Naive thymus-derived CD4-positive, alpha-beta T cell (primary cell): ENCODE measurements at regions not wholly inside any gene's neighbourhood (a gene's known extent, or its start where the extent isn't known, plus 50 kb on each side); places are given as distances from the start of the nearest gene placed in this dataset.
"Not testable (repeated sequence)": the region's sequence is repeated elsewhere in the genome, so short reads cannot be mapped to it uniquely, and the experiment has no call there.

ENCODE experiments used
- ATAC-seq: fragments of 150-1000 bp; cut with Tn5 transposase; 2 replicates; pipeline ENCODE4 v1.10.0; 2021; ENCODE audit warnings: mild to moderate bottlenecking, moderate library complexity
- CTCF ChIA-PET: fragments of 350-600 bp; sonication (Branson Sonifier 250); formaldehyde crosslinking; loops from one replicate; lab custom pipeline; 2021; ENCODE audit warnings: antibody characterized with exemption; lab: Charles Lee
- POLR2A ChIA-PET: fragments of 350-600 bp; sonication (Branson Sonifier 250); formaldehyde crosslinking; loops from one replicate; lab custom pipeline; 2021; ENCODE audit warnings: antibody characterized with exemption, inconsistent platforms; lab: Charles Lee
- DNase-seq, 9 donors: peaks; one replicate each; pipeline versions ENCODE4 v3.0.0 to v3.0.0-alpha.2; 2020 to 2022; ENCODE audit warnings: mixed read lengths in 1 of 9
- H3K27ac ChIP-seq: one replicate; pipeline ENCODE4 v1.7.0; 2013; ENCODE audit warnings: mild to moderate bottlenecking, low read depth, low read length, moderate library complexity
- H3K27me3 ChIP-seq, 2 donors: one replicate each; pipeline ENCODE4 v1.7.0; 2013; ENCODE audit warnings: low read length in 2 of 2, mild to moderate bottlenecking in 2 of 2, moderate library complexity in 2 of 2; ENCODE audit not compliant: control insufficient read depth in 2 of 2, insufficient read depth in 2 of 2
- H3K36me3 ChIP-seq, 3 experiments: 1 replicate in 2 of 3; 2 replicates in 1 of 3; pipeline ENCODE4 v1.7.0; 2013; ENCODE audit warnings: low read length in 3 of 3, mild to moderate bottlenecking in 3 of 3, moderate library complexity in 1 of 3; ENCODE audit not compliant: insufficient read depth in 3 of 3, control insufficient read depth in 2 of 3
- H3K4me1 ChIP-seq, 2 donors: one replicate each; pipeline ENCODE4 v1.7.0; 2013; ENCODE audit warnings: low read length in 2 of 2, mild to moderate bottlenecking in 2 of 2, moderate library complexity in 1 of 2; ENCODE audit not compliant: control insufficient read depth in 2 of 2, insufficient read depth in 2 of 2
- H3K4me3 ChIP-seq: 2 replicates; pipeline ENCODE4 v1.7.0; 2013; ENCODE audit warnings: mild to moderate bottlenecking, low read length
- H3K9me3 ChIP-seq, 3 experiments: 1 replicate in 2 of 3; 2 replicates in 1 of 3; pipeline ENCODE4 v1.7.0; 2013; ENCODE audit warnings: low read length in 3 of 3; ENCODE audit not compliant: control insufficient read depth in 2 of 3
- H3K27ac Mint-ChIP-seq, 9 donors: one replicate each; pipeline ENCODE4 v1.8.0; 2020 to 2022; ENCODE audit warnings: mixed read lengths in 9 of 9, mild to moderate bottlenecking in 8 of 9, moderate library complexity in 5 of 9, inconsistent platforms in 2 of 9
- H3K27me3 Mint-ChIP-seq, 5 donors: one replicate each; pipeline ENCODE4 v1.8.0; 2021 to 2022; ENCODE audit warnings: mixed read lengths in 5 of 5, mild to moderate bottlenecking in 1 of 5
- H3K36me3 Mint-ChIP-seq, 5 donors: one replicate each; pipeline ENCODE4 v1.8.0; 2020 to 2022; ENCODE audit warnings: mixed read lengths in 5 of 5, mild to moderate bottlenecking in 3 of 5, inconsistent platforms in 1 of 5
- H3K4me1 Mint-ChIP-seq, 7 donors: one replicate each; pipeline ENCODE4 v1.8.0; 2020 to 2022; ENCODE audit warnings: mixed read lengths in 7 of 7, mild to moderate bottlenecking in 3 of 7, inconsistent platforms in 1 of 7
- H3K4me3 Mint-ChIP-seq, 10 donors: one replicate each; pipeline ENCODE4 v1.8.0; 2020 to 2022; ENCODE audit warnings: mild to moderate bottlenecking in 10 of 10, mixed read lengths in 10 of 10, moderate library complexity in 6 of 10, inconsistent platforms in 2 of 10
- H3K9me3 Mint-ChIP-seq, 11 donors: one replicate each; pipeline ENCODE4 v1.8.0; 2020 to 2022; ENCODE audit warnings: mixed read lengths in 11 of 11, mild to moderate bottlenecking in 4 of 11, inconsistent platforms in 1 of 11, moderate library complexity in 1 of 11
- intact Hi-C, 2 donors: fragments of 100-400 bp; cut with micrococcal nuclease; formaldehyde crosslinking; loops; one replicate each; pipeline ENCODE4 v1.15.1; 2023

- no peaks in the 10 kb centered on the region for H3K27me3 ChIP-seq
- peaks cover 0 to 4% (median 0%) of the 10 kb centered on the region in 7 donors for H3K4me1 Mint-ChIP-seq
These were observed 467.3 kb downstream of the PREX1 start for GRCh38 chr20:48360342-48360975.

GRCh38 chr20:48359692-48360341 lies 468.0 kb downstream of the PREX1 start:
- no peak overlapping the region for H3K27ac Mint-ChIP-seq
- ATAC-seq (peak; percentile 50), DNase-seq (no peak)
- no peaks in the 10 kb centered on the region for H3K9me3 ChIP-seq
- no peaks in the 10 kb centered on the region for H3K4me1 ChIP-seq
- H3K27me3 ChIP-seq, result no peaks in the 10 kb centered on the region
- H3K4me3 ChIP-seq, result no peak overlapping the region
- ChIA-PET POLR2A (no interaction called here), CTCF (no interaction called here)
- peaks cover 0 to 4% (median 0%) of the 10 kb centered on the region in 7 donors for H3K4me1 Mint-ChIP-seq
- no peak overlapping the region for H3K27ac ChIP-seq
- no peaks in the 10 kb centered on the region for H3K36me3 ChIP-seq
- H3K36me3 Mint-ChIP-seq, result no peaks in the 10 kb centered on the region
- intact Hi-C loops, result no loop called here
- H3K4me3 Mint-ChIP-seq, result peak overlapping the region in 2 of 10 donors; percentile 9 to 29
- peaks cover 2 to 27% (median 12%) of the 10 kb centered on the region in 5 donors for H3K27me3 Mint-ChIP-seq
- peaks cover 0 to 7% (median 0%) of the 10 kb centered on the region in 11 donors for H3K9me3 Mint-ChIP-seq

More at GRCh38 chr20:48360342-48360975, 467.3 kb downstream of the PREX1 start:
- Histone ChIP-seq H3K27ac (no peak overlapping the region), H3K4me1 (no peaks in the 10 kb centered on the region), H3K9me3 (no peaks in the 10 kb centered on the region), H3K4me3 (no peak overlapping the region), H3K36me3 (no peaks in the 10 kb centered on the region)
- Mint-ChIP-seq H3K36me3 (no peaks in the 10 kb centered on the region), H3K9me3 (peaks cover 0 to 7% (median 0%) of the 10 kb centered on the region in 11 donors), H3K27me3 (peaks cover 0 to 27% (median 9%) of the 10 kb centered on the region in 5 donors), H3K4me3 (peak overlapping the region in 2 of 10 donors; percentile 9 to 29), H3K27ac (no peak overlapping the region)
- ChIA-PET POLR2A (no interaction called here), CTCF (no interaction called here)
- intact Hi-C loops, result no loop called here
- ATAC-seq (no peak), DNase-seq (no peak)

- H3K4me1 ChIP-seq, H3K27me3 ChIP-seq, H3K9me3 Mint-ChIP-seq, DNase-seq, H3K36me3 Mint-ChIP-seq, H3K4me3 Mint-ChIP-seq, H3K36me3 ChIP-seq, H3K4me3 ChIP-seq, H3K9me3 ChIP-seq, intact Hi-C loops, ATAC-seq, CTCF ChIA-PET, H3K27ac Mint-ChIP-seq, POLR2A ChIA-PET, H3K27ac ChIP-seq, H3K4me1 Mint-ChIP-seq: not testable (repeated sequence)
- peaks cover 0 to 27% (median 12%) of the 10 kb centered on the region in 5 donors for H3K27me3 Mint-ChIP-seq
These were observed 468.8 kb downstream of the PREX1 start for GRCh38 chr20:48359055-48359390.

- ChIA-PET POLR2A (no interaction called here), CTCF (no interaction called here)
- Histone ChIP-seq H3K27me3 (no peaks in the 10 kb centered on the region), H3K36me3 (no peaks in the 10 kb centered on the region), H3K9me3 (no peaks in the 10 kb centered on the region), H3K4me1 (no peaks in the 10 kb centered on the region), H3K27ac (no peak overlapping the region), H3K4me3 (no peak overlapping the region)
- H3K36me3 Mint-ChIP-seq, result no peaks in the 10 kb centered on the region
- H3K9me3 Mint-ChIP-seq, result peaks cover 0 to 9% (median 4%) of the 10 kb centered on the region in 11 donors
- no peak overlapping the region for H3K4me3 Mint-ChIP-seq
- ATAC-seq (no peak), DNase-seq (no peak)
- intact Hi-C loops, result no loop called here
- peaks cover 0 to 4% (median 0%) of the 10 kb centered on the region in 7 donors for H3K4me1 Mint-ChIP-seq
- no peak overlapping the region for H3K27ac Mint-ChIP-seq
- H3K27me3 Mint-ChIP-seq, result peaks cover 0 to 27% (median 12%) of the 10 kb centered on the region in 5 donors
These were observed 469.4 kb downstream of the PREX1 start for GRCh38 chr20:48358176-48359054.

- Mint-ChIP-seq H3K4me3 (no peak overlapping the region), H3K27ac (no peak overlapping the region), H3K27me3 (peaks cover 2 to 25% (median 12%) of the 10 kb centered on the region in 5 donors), H3K9me3 (peaks cover 0 to 9% (median 7%) of the 10 kb centered on the region in 11 donors), H3K4me1 (peaks cover 0 to 4% (median 0%) of the 10 kb centered on the region in 7 donors), H3K36me3 (no peaks in the 10 kb centered on the region)
- ChIA-PET CTCF (no interaction called here), POLR2A (no interaction called here)
- no peak overlapping the region for H3K4me3 ChIP-seq
- H3K4me1 ChIP-seq, result no peaks in the 10 kb centered on the region
- H3K27me3 ChIP-seq, result no peaks in the 10 kb centered on the region
- intact Hi-C loops, result no loop called here
- no peak overlapping the region for H3K27ac ChIP-seq
- H3K36me3 ChIP-seq, result no peaks in the 10 kb centered on the region
- no peaks in the 10 kb centered on the region for H3K9me3 ChIP-seq
- ATAC-seq (no peak), DNase-seq (no peak)
These were observed 470.1 kb downstream of the PREX1 start for GRCh38 chr20:48357714-48358113.

GRCh38 chr20:48354903-48355302 lies 472.9 kb downstream of the PREX1 start:
- Histone ChIP-seq H3K4me3 (no peak overlapping the region), H3K27ac (no peak overlapping the region), H3K36me3 (no peaks in the 10 kb centered on the region), H3K4me1 (no peaks in the 10 kb centered on the region), H3K27me3 (no peaks in the 10 kb centered on the region), H3K9me3 (no peaks in the 10 kb centered on the region)
- Mint-ChIP-seq H3K36me3 (no peaks in the 10 kb centered on the region), H3K4me3 (no peak overlapping the region), H3K27me3 (peaks cover 4 to 27% (median 17%) of the 10 kb centered on the region in 5 donors), H3K4me1 (peaks cover 0 to 4% (median 0%) of the 10 kb centered on the region in 7 donors), H3K9me3 (peaks cover 0 to 14% (median 7%) of the 10 kb centered on the region in 11 donors), H3K27ac (no peak overlapping the region)
- CTCF ChIA-PET, result no interaction called here
- DNase-seq, result no peak
- intact Hi-C loops, result no loop called here
- POLR2A ChIA-PET, result no interaction called here
- ATAC-seq, result no peak
